DOHH2 (cell line): ENCODE measurements at regions not wholly inside any gene's neighbourhood (a gene's known extent, or its start where the extent isn't known, plus 50 kb on each side); places are given as distances from the start of the nearest gene placed in this dataset.

Experiments used
- H3F3A ChIP-seq: fragments of 200-600 bp; sonication (generic), shearing (Covaris generic); 2 replicates; pipeline ENCODE4 v1.6.0; 2016; ENCODE audit warnings: antibody characterized with exemption, mild to moderate bottlenecking; ENCODE audit not compliant: control insufficient read depth, insufficient read depth
- H3K27ac ChIP-seq: fragments of 200-600 bp; sonication (generic); 2 replicates; pipeline ENCODE4 v1.5.1; 2014; ENCODE audit warnings: low read depth, mild to moderate bottlenecking, low read length, moderate library complexity
- H3K27me3 ChIP-seq: fragments of 200-600 bp; sonication (generic); 2 replicates; pipeline ENCODE4 v1.6.1; 2014; ENCODE audit warnings: mild to moderate bottlenecking, low read length, mixed read lengths; ENCODE audit not compliant: control insufficient read depth
- H3K36me3 ChIP-seq: fragments of 200-600 bp; sonication (generic); 2 replicates; pipeline ENCODE4 v1.6.1; 2014; ENCODE audit warnings: mild to moderate bottlenecking, low read length, moderate library complexity, mixed read lengths; ENCODE audit not compliant: control insufficient read depth
- H3K4me1 ChIP-seq: fragments of 200-600 bp; sonication (generic); 2 replicates; pipeline ENCODE4 v1.6.1; 2014; ENCODE audit warnings: mild to moderate bottlenecking, low read length, mixed read lengths; ENCODE audit not compliant: control insufficient read depth
- H3K4me2 ChIP-seq: fragments of 200-600 bp; sonication (generic); 2 replicates; pipeline ENCODE4 v1.6.0; 2014; ENCODE audit warnings: mild to moderate bottlenecking, low read length, moderate library complexity
- H3K4me3 ChIP-seq: fragments of 200-600 bp; sonication (generic); 2 replicates; pipeline ENCODE4 v1.5.1; 2014; ENCODE audit warnings: mild to moderate bottlenecking, low read length, mixed read lengths
- H3K79me2 ChIP-seq: fragments of 200-600 bp; sonication (generic); 2 replicates; pipeline ENCODE4 v1.6.1; 2014; ENCODE audit warnings: mild to moderate bottlenecking, low read length, mixed read lengths; ENCODE audit not compliant: control insufficient read depth
- H3K9me2 ChIP-seq: fragments of 200-600 bp; sonication (generic); replicated peaks from 2 replicates; pipeline ENCODE4 v1.6.1; 2014; ENCODE audit warnings: mild to moderate bottlenecking, low read length, mixed read lengths; ENCODE audit not compliant: control insufficient read depth
- H3K9me3 ChIP-seq: fragments of 200-600 bp; sonication (generic); 2 replicates; pipeline ENCODE4 v1.6.1; 2014; ENCODE audit warnings: antibody characterized with exemption, low read length, mixed read lengths; ENCODE audit not compliant: control insufficient read depth, insufficient read depth
- H4K20me1 ChIP-seq: fragments of 200-600 bp; sonication (generic); 2 replicates; pipeline ENCODE4 v1.6.0; 2014; ENCODE audit warnings: low read depth, mild to moderate bottlenecking, antibody characterized with exemption, low read length, moderate library complexity; ENCODE audit not compliant: control insufficient read depth, insufficient read depth
- EZH2phosphoT487 ChIP-seq: fragments of 200-600 bp; sonication (generic); IDR thresholded peaks from 2 replicates; pipeline ENCODE4 v1.6.1; 2017; ENCODE audit warnings: borderline replicate concordance, mild to moderate bottlenecking, antibody characterized with exemption, low read length, moderate library complexity, mixed read lengths
- TF ChIP-seq, protein P1 (sequence below): fragments of 200-600 bp; sonication (generic); IDR thresholded peaks from one replicate; pipeline ENCODE4 v1.5.1; 2014; ENCODE audit warnings: antibody characterized with exemption, mild to moderate bottlenecking, low read depth, low read length; ENCODE audit not compliant: poor library complexity, severe bottlenecking

DNA sequence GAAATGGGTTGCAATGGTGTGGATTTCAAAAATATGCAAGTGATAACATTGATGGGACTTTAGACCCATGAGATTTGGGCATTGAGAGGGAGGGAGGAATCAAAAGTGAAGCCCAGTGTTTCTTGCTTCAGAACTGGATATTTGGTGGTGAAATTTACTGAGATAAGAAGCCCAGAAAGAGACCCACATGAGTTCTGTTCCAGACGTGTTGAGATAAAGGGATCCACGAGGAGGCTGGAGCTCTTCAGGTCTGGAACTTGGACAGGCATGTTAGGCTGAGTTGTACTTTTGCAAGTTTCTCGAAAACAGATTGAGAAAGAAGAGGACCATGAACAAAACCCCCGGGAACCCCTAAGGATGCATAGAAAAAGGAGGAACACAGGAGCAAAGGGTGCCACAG is 290.2 kb downstream of the MEX3B start:
- Histone ChIP-seq H3K27me3 (no peaks in the 10 kb centered on the region; the same call in 1 of the 2 replicates), H3K9me2 (no peaks in the 10 kb centered on the region), H3K4me2 (no peak overlapping the region), H3F3A (no peaks in the 10 kb centered on the region), H3K27ac (no peak overlapping the region), H3K9me3 (no peaks in the 10 kb centered on the region), H3K4me3 (no peak overlapping the region), H3K36me3 (no peaks in the 10 kb centered on the region), H3K4me1 (no peaks in the 10 kb centered on the region), H3K79me2 (no peaks in the 10 kb centered on the region), H4K20me1 (no peaks in the 10 kb centered on the region)
- no peak for TF ChIP-seq EZH2phosphoT487

DNA sequence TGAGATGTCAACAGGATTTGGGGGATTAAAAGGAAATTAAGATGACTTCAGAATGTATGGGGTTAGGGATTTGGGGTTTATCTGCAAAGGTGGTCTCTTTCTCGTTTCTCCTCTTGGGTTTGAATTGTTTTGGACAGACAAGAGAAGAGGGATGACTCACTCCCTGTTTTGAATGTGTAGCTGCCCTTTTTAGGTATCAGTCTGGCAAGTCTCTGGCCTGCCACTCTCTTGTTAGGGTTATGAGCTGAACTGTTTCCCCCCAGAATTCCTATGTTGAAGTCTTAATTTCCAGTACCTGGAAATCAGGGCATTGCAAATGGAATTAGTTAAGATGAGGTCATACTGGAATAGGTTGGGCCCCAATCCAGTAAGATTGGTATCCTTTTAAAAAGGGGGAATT is 291.7 kb downstream of the MEX3B start:
- Histone ChIP-seq H4K20me1 (no peaks in the 10 kb centered on the region), H3K4me3 (no peak overlapping the region), H3K4me1 (no peaks in the 10 kb centered on the region), H3K27me3 (no peaks in the 10 kb centered on the region; the same call in 1 of the 2 replicates), H3K4me2 (no peak overlapping the region), H3K9me3 (no peaks in the 10 kb centered on the region), H3K27ac (no peak overlapping the region), H3K9me2 (no peaks in the 10 kb centered on the region), H3F3A (no peaks in the 10 kb centered on the region), H3K36me3 (no peaks in the 10 kb centered on the region), H3K79me2 (no peaks in the 10 kb centered on the region)
- TF ChIP-seq, protein P1, sequence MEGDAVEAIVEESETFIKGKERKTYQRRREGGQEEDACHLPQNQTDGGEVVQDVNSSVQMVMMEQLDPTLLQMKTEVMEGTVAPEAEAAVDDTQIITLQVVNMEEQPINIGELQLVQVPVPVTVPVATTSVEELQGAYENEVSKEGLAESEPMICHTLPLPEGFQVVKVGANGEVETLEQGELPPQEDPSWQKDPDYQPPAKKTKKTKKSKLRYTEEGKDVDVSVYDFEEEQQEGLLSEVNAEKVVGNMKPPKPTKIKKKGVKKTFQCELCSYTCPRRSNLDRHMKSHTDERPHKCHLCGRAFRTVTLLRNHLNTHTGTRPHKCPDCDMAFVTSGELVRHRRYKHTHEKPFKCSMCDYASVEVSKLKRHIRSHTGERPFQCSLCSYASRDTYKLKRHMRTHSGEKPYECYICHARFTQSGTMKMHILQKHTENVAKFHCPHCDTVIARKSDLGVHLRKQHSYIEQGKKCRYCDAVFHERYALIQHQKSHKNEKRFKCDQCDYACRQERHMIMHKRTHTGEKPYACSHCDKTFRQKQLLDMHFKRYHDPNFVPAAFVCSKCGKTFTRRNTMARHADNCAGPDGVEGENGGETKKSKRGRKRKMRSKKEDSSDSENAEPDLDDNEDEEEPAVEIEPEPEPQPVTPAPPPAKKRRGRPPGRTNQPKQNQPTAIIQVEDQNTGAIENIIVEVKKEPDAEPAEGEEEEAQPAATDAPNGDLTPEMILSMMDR = no peak
- TF ChIP-seq EZH2phosphoT487 = no peak

DNA sequence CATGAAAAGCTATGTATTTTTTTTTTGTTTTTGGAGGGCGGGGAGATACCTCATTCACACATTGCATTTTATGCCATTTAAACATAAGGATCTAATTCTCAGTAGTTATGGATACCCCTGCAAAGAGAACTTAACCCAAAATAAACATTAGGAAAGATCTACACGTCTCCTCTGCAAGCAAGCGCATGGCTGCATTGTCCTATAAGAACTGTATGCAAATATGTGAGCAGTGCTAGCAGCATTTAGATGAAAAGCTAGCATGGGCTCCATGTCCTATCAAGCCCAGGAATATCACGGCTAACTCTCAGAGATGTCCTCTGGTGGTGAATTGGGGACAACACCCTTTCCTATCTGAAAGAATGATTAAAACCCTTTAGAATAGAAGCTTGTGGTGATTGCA is 292.8 kb downstream of the MEX3B start:
- Histone ChIP-seq H3K4me2 (no peak overlapping the region), H4K20me1 (no peaks in the 10 kb centered on the region), H3K4me1 (no peaks in the 10 kb centered on the region), H3K79me2 (no peaks in the 10 kb centered on the region), H3K27ac (no peak overlapping the region), H3K9me2 (no peaks in the 10 kb centered on the region), H3K27me3 (no peaks in the 10 kb centered on the region; the same call in 1 of the 2 replicates), H3K4me3 (no peak overlapping the region), H3K36me3 (no peaks in the 10 kb centered on the region), H3K9me3 (no peaks in the 10 kb centered on the region), H3F3A (no peaks in the 10 kb centered on the region)
- TF ChIP-seq, protein P1 = no peak
- no peak for TF ChIP-seq EZH2phosphoT487

DNA sequence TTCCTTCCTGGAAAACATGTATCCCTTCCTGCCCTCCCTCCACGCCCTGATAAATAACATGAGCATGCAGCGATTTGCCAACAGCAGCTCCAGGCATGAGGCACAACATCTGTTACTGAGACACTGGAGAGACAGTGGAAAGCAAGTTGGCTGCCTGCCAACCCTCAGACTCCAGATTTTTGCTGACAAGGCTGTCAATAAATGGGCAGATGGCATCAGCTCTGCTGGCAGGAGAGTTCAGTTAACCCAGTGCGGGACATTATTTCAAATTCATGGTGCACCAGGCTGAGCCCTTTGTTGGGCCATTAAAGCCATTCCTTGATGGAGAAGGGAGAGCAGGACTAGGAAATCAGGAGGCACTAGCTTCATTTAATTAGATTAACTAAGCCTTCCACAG is 293.3 kb downstream of the MEX3B start:
- H3K9me3 ChIP-seq = no peaks in the 10 kb centered on the region

More for the DNA sequence above, 293.3 kb downstream of the MEX3B start:
- H3K36me3 ChIP-seq = no peaks in the 10 kb centered on the region
- no peak overlapping the region for H3K4me3 ChIP-seq
- no peak overlapping the region for H3K27ac ChIP-seq
- no peaks in the 10 kb centered on the region for H3K79me2 ChIP-seq
- H4K20me1 ChIP-seq = no peaks in the 10 kb centered on the region
- no peaks in the 10 kb centered on the region; the same call in 1 of the 2 replicates for H3K27me3 ChIP-seq
- H3K4me1 ChIP-seq = no peaks in the 10 kb centered on the region
- H3K4me2 ChIP-seq = no peak overlapping the region
- TF ChIP-seq, protein P1 = no peak
- no peak for TF ChIP-seq EZH2phosphoT487
- H3K9me2 ChIP-seq = no peaks in the 10 kb centered on the region
- H3F3A ChIP-seq = no peaks in the 10 kb centered on the region
